Heart right ventricle (tissue), 16 donors: ENCODE measurements at regions not wholly inside any gene's neighbourhood (a gene's known extent, or its start where the extent isn't known, plus 50 kb on each side); places are given as distances from the start of the nearest gene placed in this dataset.
A peak's percentile ranks its signal among the peaks of the same experiment; 100 is the strongest.

Experiments
- ATAC-seq, 8 donors: fragments of 200-7000 bp; cut with Tn5 transposase; one replicate each; pipeline ENCODE4 v1.9.1; 2020; ENCODE audit warnings: mild to moderate bottlenecking in 8 of 8, moderate library complexity in 8 of 8, moderate number of reproducible peaks in 1 of 8
- DNase-seq, 2 donors: peaks; one replicate each; pipeline ENCODE4 v3.0.0-alpha.2; 2020
- H3K27ac ChIP-seq, 10 donors: fragments of 200-600 bp; sonication (generic) in 2 of 10; one replicate each; pipeline versions ENCODE4 v1.5.0 to v1.8.0; 2020 to 2022; ENCODE audit warnings: mild to moderate bottlenecking in 3 of 10
- H3K27me3 ChIP-seq, 7 donors: fragments of 200-600 bp; one replicate each; pipeline ENCODE4 v1.8.0; 2021 to 2022; ENCODE audit warnings: mild to moderate bottlenecking in 2 of 7
- H3K36me3 ChIP-seq, 9 donors: fragments of 200-600 bp; sonication (generic) in 1 of 9; one replicate each; pipeline versions ENCODE4 v1.5.0 to v1.8.0; 2020 to 2022; ENCODE audit warnings: mild to moderate bottlenecking in 2 of 9
- H3K4me1 ChIP-seq, 9 donors: fragments of 200-600 bp; sonication (generic) in 1 of 9; one replicate each; pipeline versions ENCODE4 v1.5.0 to v1.8.0; 2020 to 2022; ENCODE audit warnings: mild to moderate bottlenecking in 4 of 9
- H3K4me3 ChIP-seq, 10 donors: fragments of 200-600 bp; sonication (generic) in 2 of 10; one replicate each; pipeline versions ENCODE4 v1.5.0 to v1.8.0; 2020 to 2022; ENCODE audit warnings: mild to moderate bottlenecking in 7 of 10, moderate library complexity in 2 of 10
- H3K9me3 ChIP-seq, 11 donors: fragments of 200-600 bp in 10 of 11; sonication (generic) in 2 of 11; one replicate each; pipeline versions ENCODE4 v1.5.0 to v1.8.0; 2013 to 2022; ENCODE audit warnings: mild to moderate bottlenecking in 2 of 11, control low read depth in 1 of 11, moderate library complexity in 1 of 11
- CTCF ChIP-seq, 9 donors: fragments of 200-600 bp; sonication (generic) in 2 of 9; IDR thresholded peaks; one replicate each; pipeline versions ENCODE4 v1.5.0 to v1.8.0; 2021 to 2022; ENCODE audit warnings: antibody characterized with exemption in 9 of 9, mild to moderate bottlenecking in 5 of 9, moderate library complexity in 1 of 9
- WGBS, 2 donors: extraction: QIAGEN DNeasy Blood & Tissue Kit; methylation state at CpG; one replicate each; pipeline ENCODE4 v1.1.7; 2013; ENCODE audit warnings: inconsistent platforms in 1 of 2; 5-methylcytosine and 5-hydroxymethylcytosine counted together
- intact Hi-C, 10 donors: fragments of 100-400 bp; cut with DNase I; formaldehyde crosslinking; loops; one replicate each; pipeline versions ENCODE4 v1.11.1 to v1.14.2; 2022
- donor health status: Arrhythmogenic right ventricular cardiomyopathy.
- donor health status: ischemic (EF 13 %, LVEDD 7.1; RV severe dilation, severe dysfunction).
- donor health status: healthy with polysubstance abuse.
- donor health status: DM: no; HTN: yes; CAD: no.
- donor health status: DM: no; HTN: no; CAD: no.
- donor health status: ischemic (EF 25% LVEDD 6.9; RV normal size, moderate dysfunction).
- donor health status: ischemic (EF 25% LVEDD 5.7; RV mildly dilated, moderate dysfunction).
- donor health status: healthy.
- donor health status: DM: yes; HTN: yes; CAD: no.
- donor health status: Ischemic cardiomyopathy.
- donor health status: ischemic (EF 35%, LVEDD 5.7; RV mildly dilated, moderate dysfunction).
- donor health status: nonischemic (EF 11% LVEDD 7.7; RV severe dilation, severe dysfunction).
- donor health status: DM: yes; HTN: yes; CAD: no.
- donor health status: PGD.
- donor health status: ischemic (EF 29% LVEDD 5.4; RV normal size, mild dysfunction).
- donor health status: nonischemic (EF 23%, LVEDD 6.1; RV moderate dilation, normal function).

- Histone ChIP-seq H3K4me3 (no peak overlapping the region), H3K4me1 (no peaks in the 10 kb centered on the region), H3K36me3 (no peaks in the 10 kb centered on the region), H3K9me3 (no peaks in the 10 kb centered on the region), H3K27ac (no peak overlapping the region), H3K27me3 (peaks cover 0 to 4% (median 0%) of the 10 kb centered on the region in 7 donors)
- TF ChIP-seq CTCF (IDR thresholded peaks at IDR 0.05) = no peak
- no peak for ATAC-seq
- intact Hi-C loops = no loop called here
- WGBS, 2 donors = 82 to 83% methylated on average over 2 of the region's 2 CpGs
- DNase-seq = no peak
These were observed 334.7 kb downstream of the OSTF1 start for GRCh38 chr9:75422944-75423522.

GRCh38 chr9:75429531-75430475, 341.5 kb downstream of the OSTF1 start:
- peak in 1 of 2 donors; percentile 11 for DNase-seq
- intact Hi-C loops = no loop called here
- Histone ChIP-seq H3K27me3 (peaks cover 0 to 5% (median 0%) of the 10 kb centered on the region in 7 donors), H3K27ac (peak overlapping the region in 5 of 10 donors; percentile 2 to 66 (median 46)), H3K4me3 (no peak overlapping the region), H3K36me3 (no peaks in the 10 kb centered on the region), H3K4me1 (peaks cover 0 to 36% (median 13%) of the 10 kb centered on the region in 9 donors), H3K9me3 (no peaks in the 10 kb centered on the region)
- peak in 6 of 8 donors; percentile 27 to 62 (median 50) for ATAC-seq
- TF ChIP-seq CTCF (IDR thresholded peaks at IDR 0.05) = no peak
- 54 to 61% methylated on average over 3 of the region's 3 CpGs for WGBS, 2 donors

GRCh38 chr9:75431375-75431774, 343.1 kb downstream of the OSTF1 start:
- peak overlapping the region in 6 of 10 donors; percentile 24 to 66 (median 52) for H3K27ac ChIP-seq
- no peaks in the 10 kb centered on the region for H3K9me3 ChIP-seq
- peaks cover 0 to 36% (median 13%) of the 10 kb centered on the region in 9 donors for H3K4me1 ChIP-seq
- H3K36me3 ChIP-seq = no peaks in the 10 kb centered on the region
- TF ChIP-seq CTCF (IDR thresholded peaks at IDR 0.05) = no peak
- H3K4me3 ChIP-seq = no peak overlapping the region
- DNase-seq (no peak), ATAC-seq (peak in 3 of 8 donors; percentile 29 to 56 (median 43))
- intact Hi-C loops = no loop called here
- peaks cover 0 to 5% (median 0%) of the 10 kb centered on the region in 7 donors for H3K27me3 ChIP-seq

GRCh38 chr9:75432386-75432785, 344.1 kb downstream of the OSTF1 start:
- TF ChIP-seq CTCF (IDR thresholded peaks at IDR 0.05) = no peak
- Histone ChIP-seq H3K27me3 (peaks cover 0 to 5% (median 0%) of the 10 kb centered on the region in 7 donors), H3K4me3 (no peak overlapping the region), H3K9me3 (no peaks in the 10 kb centered on the region), H3K4me1 (peaks cover 0 to 36% (median 13%) of the 10 kb centered on the region in 9 donors), H3K36me3 (no peaks in the 10 kb centered on the region), H3K27ac (peak overlapping the region in 7 of 10 donors; percentile 12 to 66 (median 52))
- intact Hi-C loops = loop anchor here in 1 of 10 donors (1.0 kb wide), 1 partner anchor 58 kb away; no protein-coding TSS in a partner anchor
- DNase-seq = peak in 1 of 2 donors; percentile 21
- ATAC-seq = peak in 1 of 8 donors; percentile 27
- 55 to 64% methylated on average over 1 of the region's 1 CpG for WGBS, 2 donors
